Immature natural killer cell (primary cell): ENCODE measurements at regions not wholly inside any gene's neighbourhood (a gene's known extent, or its start where the extent isn't known, plus 50 kb on each side); places are given as distances from the start of the nearest gene placed in this dataset.

Source experiments
- DNase-seq, 3 donors: peaks; one replicate each; pipeline ENCODE4 v3.0.0; 2022; ENCODE audit warnings: mixed read lengths in 1 of 3
- H3K27ac Mint-ChIP-seq, 6 donors: one replicate each; pipeline ENCODE4 v1.8.0; 2020; ENCODE audit warnings: mixed read lengths in 6 of 6, mild to moderate bottlenecking in 5 of 6, inconsistent platforms in 4 of 6, moderate library complexity in 3 of 6
- H3K27me3 Mint-ChIP-seq, 3 donors: one replicate each; pipeline ENCODE4 v1.8.0; 2020 to 2021; ENCODE audit warnings: low read depth in 3 of 3, mild to moderate bottlenecking in 3 of 3, mixed read lengths in 3 of 3, moderate library complexity in 3 of 3, inconsistent platforms in 1 of 3
- H3K36me3 Mint-ChIP-seq, 3 donors: one replicate each; pipeline ENCODE4 v1.8.0; 2020; ENCODE audit warnings: mixed read lengths in 3 of 3, inconsistent platforms in 2 of 3, mild to moderate bottlenecking in 2 of 3
- H3K4me1 Mint-ChIP-seq, 2 donors: one replicate each; pipeline ENCODE4 v1.8.0; 2020; ENCODE audit warnings: inconsistent platforms in 2 of 2, mild to moderate bottlenecking in 2 of 2, mixed read lengths in 2 of 2, moderate library complexity in 1 of 2
- H3K4me3 Mint-ChIP-seq, 5 donors: one replicate each; pipeline ENCODE4 v1.8.0; 2020; ENCODE audit warnings: mild to moderate bottlenecking in 5 of 5, mixed read lengths in 5 of 5, inconsistent platforms in 3 of 5, moderate library complexity in 3 of 5
- H3K9me3 Mint-ChIP-seq, 6 donors: one replicate each; pipeline ENCODE4 v1.8.0; 2020; ENCODE audit warnings: mild to moderate bottlenecking in 6 of 6, mixed read lengths in 6 of 6, inconsistent platforms in 4 of 6, moderate library complexity in 3 of 6

DNA sequence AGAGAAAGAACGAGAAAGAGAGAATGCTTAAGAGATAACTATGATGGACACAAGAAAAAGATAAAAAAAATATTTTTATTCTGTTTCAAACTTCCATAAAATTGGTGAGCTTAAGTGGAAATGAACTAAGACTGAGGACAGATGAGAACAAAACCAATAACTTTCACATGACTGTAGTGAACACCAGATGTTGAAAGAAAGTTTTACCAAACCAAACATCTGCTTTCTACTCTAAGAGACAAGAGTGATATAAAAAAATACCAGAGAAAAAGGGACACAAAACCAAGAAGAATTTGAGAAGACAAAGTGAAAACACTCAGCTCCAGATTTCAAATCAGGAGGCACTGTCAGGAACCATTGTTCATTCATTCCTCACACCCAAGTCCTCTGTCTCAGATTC, 147.9 kb downstream of the IMPG2 start:
- Mint-ChIP-seq H3K4me3 (no peak overlapping the region), H3K4me1 (no peaks in the 10 kb centered on the region), H3K27ac (no peak overlapping the region), H3K36me3 (no peaks in the 10 kb centered on the region), H3K27me3 (peaks cover 0 to 3% (median 2%) of the 10 kb centered on the region in 3 donors), H3K9me3 (peaks cover 0 to 4% (median 0%) of the 10 kb centered on the region in 6 donors)
- no peak for DNase-seq

GRCh38 chr3:101171681-101172191, 148.6 kb downstream of the IMPG2 start:
- no peak overlapping the region for H3K27ac Mint-ChIP-seq
- peaks cover 0 to 4% (median 0%) of the 10 kb centered on the region in 6 donors for H3K9me3 Mint-ChIP-seq
- DNase-seq = no peak
- no peaks in the 10 kb centered on the region for H3K36me3 Mint-ChIP-seq
- peaks cover 0 to 3% (median 2%) of the 10 kb centered on the region in 3 donors for H3K27me3 Mint-ChIP-seq
- H3K4me1 Mint-ChIP-seq = no peaks in the 10 kb centered on the region
- H3K4me3 Mint-ChIP-seq = no peak overlapping the region

GRCh38 chr3:101170806-101171558, 149.4 kb downstream of the IMPG2 start:
- Mint-ChIP-seq H3K36me3 (no peaks in the 10 kb centered on the region), H3K27me3 (peaks cover 0 to 3% (median 2%) of the 10 kb centered on the region in 3 donors), H3K4me1 (no peaks in the 10 kb centered on the region), H3K4me3 (no peak overlapping the region), H3K27ac (no peak overlapping the region), H3K9me3 (peaks cover 0 to 4% (median 0%) of the 10 kb centered on the region in 6 donors)
- no peak for DNase-seq

DNA sequence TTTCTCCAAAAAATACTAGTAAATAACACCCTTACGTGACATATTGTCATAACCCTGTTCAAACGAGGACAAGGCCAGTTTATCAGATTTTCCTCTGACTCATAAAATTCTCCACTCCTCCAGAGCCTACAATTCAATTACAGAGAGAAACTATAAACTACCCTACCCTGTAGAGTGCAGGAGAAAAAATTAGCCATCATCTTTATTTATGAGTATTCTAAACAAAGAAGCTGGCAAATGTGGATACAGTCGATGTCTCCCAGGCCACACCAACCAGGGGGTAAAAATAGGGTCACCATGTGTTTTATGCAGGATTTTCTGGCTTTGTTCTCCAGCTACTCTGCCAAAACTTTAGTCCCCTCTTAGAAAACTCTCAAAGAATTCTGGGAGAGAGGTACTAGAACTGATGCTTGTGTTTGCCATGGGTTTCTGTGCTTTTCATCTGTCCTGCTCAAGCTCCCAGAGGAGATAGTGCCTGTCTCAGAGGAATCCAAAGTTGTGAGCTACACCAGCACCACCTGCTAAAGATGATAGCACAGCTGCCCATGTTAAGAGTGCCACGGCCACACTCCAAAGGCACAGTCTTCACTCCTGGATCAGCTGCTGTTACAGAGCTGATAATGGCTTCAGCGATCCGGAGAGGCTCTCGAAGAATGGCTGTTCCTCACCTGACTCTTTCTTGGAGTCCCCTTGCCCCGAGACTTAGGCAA, 150.2 kb downstream of the IMPG2 start:
- H3K9me3 Mint-ChIP-seq = peaks cover 0 to 4% (median 0%) of the 10 kb centered on the region in 6 donors
- H3K27me3 Mint-ChIP-seq = peaks cover 0 to 3% (median 3%) of the 10 kb centered on the region in 3 donors
- H3K4me1 Mint-ChIP-seq = no peaks in the 10 kb centered on the region
- no peak overlapping the region for H3K4me3 Mint-ChIP-seq
- H3K27ac Mint-ChIP-seq = no peak overlapping the region
- no peak for DNase-seq
- no peaks in the 10 kb centered on the region for H3K36me3 Mint-ChIP-seq

- no peaks in the 10 kb centered on the region for H3K36me3 Mint-ChIP-seq
- no peak overlapping the region for H3K27ac Mint-ChIP-seq
- no peak for DNase-seq
- peaks cover 0 to 5% (median 3%) of the 10 kb centered on the region in 3 donors for H3K27me3 Mint-ChIP-seq
- H3K4me3 Mint-ChIP-seq = no peak overlapping the region
- H3K4me1 Mint-ChIP-seq = no peaks in the 10 kb centered on the region
- H3K9me3 Mint-ChIP-seq = peaks cover 0 to under 1% (median 0%) of the 10 kb centered on the region in 6 donors
Observed at GRCh38 chr3:101169516-101169915, 150.9 kb downstream of the IMPG2 start.

GRCh38 chr3:101167376-101167775, 153.0 kb downstream of the IMPG2 start:
- H3K36me3 Mint-ChIP-seq = no peaks in the 10 kb centered on the region
- H3K27me3 Mint-ChIP-seq = peaks cover 0 to 5% (median 3%) of the 10 kb centered on the region in 3 donors
- no peak overlapping the region for H3K4me3 Mint-ChIP-seq
- DNase-seq = no peak
- no peaks in the 10 kb centered on the region for H3K9me3 Mint-ChIP-seq
- no peaks in the 10 kb centered on the region for H3K4me1 Mint-ChIP-seq
- no peak overlapping the region for H3K27ac Mint-ChIP-seq

- Mint-ChIP-seq H3K9me3 (no peaks in the 10 kb centered on the region), H3K27me3 (peaks cover 0 to 5% (median 2%) of the 10 kb centered on the region in 3 donors)
Observed at GRCh38 chr3:101166150-101166549, 154.2 kb downstream of the IMPG2 start.

DNA sequence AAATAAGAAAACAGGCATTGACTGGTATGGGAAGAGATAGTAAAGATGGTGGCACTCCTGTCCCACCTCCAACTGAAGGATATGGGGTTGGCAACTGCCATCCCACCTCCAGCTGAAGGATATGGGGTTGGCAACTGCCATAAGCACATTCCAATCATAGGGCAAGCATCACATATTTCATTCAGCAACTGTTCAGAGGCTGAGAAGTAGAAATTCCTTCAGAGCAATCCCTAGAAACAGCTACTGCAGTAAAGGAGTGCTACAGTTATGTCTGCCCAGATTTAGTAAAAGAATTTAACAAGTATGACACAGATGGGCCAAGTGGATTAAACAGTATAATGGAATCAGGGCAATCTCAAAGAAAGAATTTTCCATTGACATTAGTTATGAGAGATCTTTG, 156.8 kb downstream of the IMPG2 start:
- Mint-ChIP-seq H3K9me3 (no peaks in the 10 kb centered on the region), H3K27me3 (peaks cover 0 to 2% (median 2%) of the 10 kb centered on the region in 3 donors), H3K4me1 (no peaks in the 10 kb centered on the region), H3K4me3 (no peak overlapping the region), H3K27ac (no peak overlapping the region), H3K36me3 (no peaks in the 10 kb centered on the region)
- no peak for DNase-seq

More at GRCh38 chr3:101166150-101166549, 154.2 kb downstream of the IMPG2 start:
- Mint-ChIP-seq H3K36me3 (no peaks in the 10 kb centered on the region), H3K4me3 (no peak overlapping the region), H3K4me1 (no peaks in the 10 kb centered on the region), H3K27ac (no peak overlapping the region)
- no peak for DNase-seq

DNA sequence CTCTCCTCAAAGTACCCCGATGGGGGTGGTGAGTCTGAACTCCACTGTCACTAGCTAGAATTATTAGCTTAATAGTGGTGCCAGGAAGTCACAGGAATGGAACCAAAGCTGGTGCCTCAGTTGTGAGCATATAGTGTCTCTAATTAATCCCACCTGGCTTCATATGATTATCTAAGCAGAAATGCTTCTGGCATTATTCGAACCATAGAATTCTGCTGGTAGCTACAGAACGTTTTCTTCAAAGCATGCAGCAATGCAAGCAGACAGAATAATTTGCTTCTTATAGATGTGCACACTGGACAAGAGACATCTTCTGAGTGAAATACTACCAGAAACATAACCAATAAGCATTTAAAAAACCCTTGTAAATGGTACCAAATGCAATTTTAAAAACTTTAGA, 160.9 kb downstream of the IMPG2 start:
- DNase-seq = no peak
- Mint-ChIP-seq H3K9me3 (no peaks in the 10 kb centered on the region), H3K36me3 (no peaks in the 10 kb centered on the region), H3K4me1 (no peaks in the 10 kb centered on the region), H3K27me3 (peaks cover 0 to 4% (median 2%) of the 10 kb centered on the region in 3 donors), H3K27ac (no peak overlapping the region), H3K4me3 (no peak overlapping the region)

GRCh38 chr3:101158374-101158773, 162.0 kb downstream of the IMPG2 start:
- H3K4me3 Mint-ChIP-seq = no peak overlapping the region
- H3K9me3 Mint-ChIP-seq = no peaks in the 10 kb centered on the region
- DNase-seq = no peak
- H3K4me1 Mint-ChIP-seq = no peaks in the 10 kb centered on the region
- no peaks in the 10 kb centered on the region for H3K36me3 Mint-ChIP-seq
- peaks cover 0 to 4% (median 4%) of the 10 kb centered on the region in 3 donors for H3K27me3 Mint-ChIP-seq
- no peak overlapping the region for H3K27ac Mint-ChIP-seq

DNA sequence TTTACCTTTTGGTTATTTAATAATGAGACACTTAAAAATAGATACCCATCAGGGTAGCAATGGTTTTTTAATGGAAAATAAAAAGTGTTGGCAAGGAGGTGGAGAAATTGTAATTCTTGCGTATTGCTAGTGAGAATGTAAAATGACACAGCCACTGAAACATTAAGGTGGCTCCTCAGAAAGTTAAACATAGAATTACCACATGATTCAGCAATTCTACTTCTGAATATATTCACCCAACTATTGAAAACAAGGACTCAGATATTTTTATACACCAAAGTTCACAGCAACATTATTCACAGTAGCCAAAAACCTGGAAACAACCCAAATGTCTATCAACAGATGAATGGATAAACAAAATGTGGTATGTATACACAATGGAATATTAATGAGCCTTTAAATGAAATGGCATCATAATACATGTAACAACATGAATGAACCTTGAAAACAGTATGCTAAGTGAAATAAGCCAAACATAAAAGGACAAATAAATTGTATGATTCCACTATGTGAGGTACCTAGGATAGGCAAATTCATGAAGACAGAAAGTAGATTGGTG, 163.5 kb downstream of the IMPG2 start:
- H3K4me3 Mint-ChIP-seq = no peak overlapping the region
- DNase-seq = no peak
- no peaks in the 10 kb centered on the region for H3K9me3 Mint-ChIP-seq
- H3K27me3 Mint-ChIP-seq = peaks cover 0 to 4% (median 4%) of the 10 kb centered on the region in 3 donors
- H3K27ac Mint-ChIP-seq = no peak overlapping the region
- H3K36me3 Mint-ChIP-seq = no peaks in the 10 kb centered on the region
- no peaks in the 10 kb centered on the region for H3K4me1 Mint-ChIP-seq

- Mint-ChIP-seq H3K27ac (no peak overlapping the region), H3K4me3 (no peak overlapping the region), H3K9me3 (no peaks in the 10 kb centered on the region), H3K27me3 (peaks cover 0 to 4% (median 4%) of the 10 kb centered on the region in 3 donors), H3K4me1 (no peaks in the 10 kb centered on the region), H3K36me3 (no peaks in the 10 kb centered on the region)
- no peak for DNase-seq
Observed at GRCh38 chr3:101155825-101156224, 162.6 kb upstream of the ABI3BP start.

- Mint-ChIP-seq H3K9me3 (no peaks in the 10 kb centered on the region), H3K4me1 (no peaks in the 10 kb centered on the region), H3K36me3 (no peaks in the 10 kb centered on the region), H3K27ac (no peak overlapping the region), H3K27me3 (peaks cover 0 to 8% (median 4%) of the 10 kb centered on the region in 3 donors), H3K4me3 (no peak overlapping the region)
- DNase-seq = no peak
Observed at GRCh38 chr3:101154401-101154800, 161.2 kb upstream of the ABI3BP start.
